PC-9 (cell line): ENCODE measurements at regions not wholly inside any gene's neighbourhood (a gene's known extent, or its start where the extent isn't known, plus 50 kb on each side); places are given as distances from the start of the nearest gene placed in this dataset.

ENCODE experiments used
- BruUV-seq: library from RNA; stranded (reverse); fragments of 400-500 nt; replicated peaks from 2 replicates; lab custom pipeline; 2021; lab: Mats Ljungman, UMichigan
- CTCF ChIA-PET: fragments of 300-600 bp; sonication (Branson Sonifier 250); formaldehyde crosslinking; loops from one replicate; lab custom pipeline; 2022; ENCODE audit warnings: antibody characterized with exemption; lab: Charles Lee
- POLR2A ChIA-PET: fragments of 300-600 bp; sonication (Branson Sonifier 250); formaldehyde crosslinking; loops from one replicate; lab custom pipeline; 2022; ENCODE audit warnings: antibody characterized with exemption; ENCODE audit not compliant: unreplicated experiment; lab: Charles Lee
- DNase-seq, 2 experiments: peaks; one replicate each; pipeline versions ENCODE4 v3.0.0 to v3.0.0-alpha.2; 2015 to 2022; ENCODE audit warnings: mixed read lengths in 1 of 2
- H2AFZ ChIP-seq: fragments of 200-600 bp; sonication (generic); 2 replicates; pipeline ENCODE4 v1.8.1; 2017; ENCODE audit warnings: antibody characterized with exemption
- H3F3A ChIP-seq: fragments of 200-600 bp; sonication (generic); 2 replicates; pipeline ENCODE4 v1.8.1; 2017; ENCODE audit warnings: antibody characterized with exemption, mild to moderate bottlenecking, low read depth; ENCODE audit not compliant: insufficient read depth
- H3K27ac ChIP-seq: fragments of 200-600 bp; sonication (generic); 2 replicates; pipeline ENCODE4 v1.6.1; 2016; ENCODE audit warnings: mixed run types
- H3K27me3 ChIP-seq: fragments of 200-600 bp; sonication (generic); 2 replicates; pipeline ENCODE4 v1.6.1; 2016; ENCODE audit warnings: low read depth, mixed run types; ENCODE audit not compliant: insufficient read depth
- H3K36me3 ChIP-seq: fragments of 200-600 bp; sonication (generic); 2 replicates; pipeline ENCODE4 v1.6.1; 2016; ENCODE audit warnings: low read depth, mixed run types
- H3K4me1 ChIP-seq: fragments of 200-600 bp; sonication (generic); replicated peaks from 2 replicates; pipeline ENCODE4 v1.6.1; 2016; ENCODE audit warnings: mixed run types; ENCODE audit not compliant: insufficient read depth
- H3K4me2 ChIP-seq: fragments of 200-600 bp; sonication (generic); 2 replicates; pipeline ENCODE4 v1.6.1; 2017; ENCODE audit warnings: mixed run types
- H3K4me3 ChIP-seq: fragments of 200-600 bp; sonication (generic); 2 replicates; pipeline ENCODE4 v1.6.1; 2016; ENCODE audit warnings: mixed run types
- H3K79me2 ChIP-seq: fragments of 200-600 bp; sonication (generic); 2 replicates; pipeline ENCODE4 v1.6.1; 2017; ENCODE audit warnings: low read depth, mixed run types
- H3K9me2 ChIP-seq: fragments of 200-600 bp; sonication (generic); 2 replicates; pipeline ENCODE4 v1.8.1; 2017; ENCODE audit warnings: mild to moderate bottlenecking; ENCODE audit not compliant: insufficient read depth
- H3K9me3 ChIP-seq: fragments of 200-600 bp; sonication (generic); 2 replicates; pipeline ENCODE4 v1.8.1; 2016; ENCODE audit warnings: low read depth; ENCODE audit not compliant: insufficient read depth
- H4K20me1 ChIP-seq: fragments of 200-600 bp; sonication (generic); 2 replicates; pipeline ENCODE4 v1.8.1; 2017; ENCODE audit not compliant: insufficient read depth
- CTCF ChIP-seq: fragments of 200-600 bp; sonication (generic); conservative IDR thresholded peaks from 2 replicates; pipeline ENCODE4 v1.6.1; 2017; ENCODE audit warnings: mixed run types, antibody characterized with exemption, mild to moderate bottlenecking, moderate library complexity
- EZH2 ChIP-seq: fragments of 200-600 bp; sonication (generic); IDR thresholded peaks from 2 replicates; pipeline ENCODE4 v1.8.0; 2017; ENCODE audit warnings: antibody characterized with exemption, low read depth
- intact Hi-C: fragments of 100-400 bp; cut with micrococcal nuclease; formaldehyde crosslinking; loops from one replicate; pipeline ENCODE4 v1.10.0; 2022; ENCODE audit not compliant: unreplicated experiment

- Histone ChIP-seq H3K4me1 (no peaks in the 10 kb centered on the region), H3F3A (no peaks in the 10 kb centered on the region), H4K20me1 (no peaks in the 10 kb centered on the region), H2AFZ (no peak overlapping the region), H3K9me3 (no peaks in the 10 kb centered on the region), H3K36me3 (no peaks in the 10 kb centered on the region), H3K4me2 (no peak overlapping the region), H3K27me3 (no peaks in the 10 kb centered on the region), H3K4me3 (no peak overlapping the region), H3K27ac (no peak overlapping the region), H3K79me2 (no peaks in the 10 kb centered on the region), H3K9me2 (no peaks in the 10 kb centered on the region)
- BruUV-seq = no TSS peak
- TF ChIP-seq CTCF = no peak
- intact Hi-C loops = no loop called here
- ChIA-PET CTCF (no interaction called here), POLR2A (no interaction called here)
- no peak for DNase-seq
These were observed 62.0 kb upstream of the HIVEP1 start for GRCh38 chr6:11950109-11950508.

GRCh38 chr6:11947575-11947974 is 64.5 kb upstream of the HIVEP1 start:
- Histone ChIP-seq H3K27ac (no peak overlapping the region), H3K4me1 (no peaks in the 10 kb centered on the region), H4K20me1 (no peaks in the 10 kb centered on the region), H3K36me3 (no peaks in the 10 kb centered on the region), H3K9me2 (no peaks in the 10 kb centered on the region), H3K79me2 (no peaks in the 10 kb centered on the region), H3K9me3 (no peaks in the 10 kb centered on the region), H3F3A (no peaks in the 10 kb centered on the region), H3K4me3 (no peak overlapping the region), H3K4me2 (no peak overlapping the region), H2AFZ (no peak overlapping the region), H3K27me3 (no peaks in the 10 kb centered on the region)
- DNase-seq = no peak
- intact Hi-C loops = no loop called here
- ChIA-PET CTCF (no interaction called here), POLR2A (no interaction called here)
- TF ChIP-seq CTCF = no peak
- TF ChIP-seq EZH2 = no peak
- BruUV-seq = no TSS peak

- no TSS peak for BruUV-seq
- Histone ChIP-seq H3K9me2 (no peaks in the 10 kb centered on the region), H3K36me3 (no peaks in the 10 kb centered on the region), H3F3A (no peaks in the 10 kb centered on the region), H4K20me1 (no peaks in the 10 kb centered on the region), H3K27me3 (no peaks in the 10 kb centered on the region), H3K4me2 (no peak overlapping the region), H2AFZ (no peak overlapping the region), H3K4me3 (no peak overlapping the region), H3K4me1 (no peaks in the 10 kb centered on the region), H3K79me2 (no peaks in the 10 kb centered on the region), H3K27ac (no peak overlapping the region), H3K9me3 (no peaks in the 10 kb centered on the region)
- POLR2A ChIA-PET = no interaction called here
- no peak for DNase-seq
- TF ChIP-seq EZH2 = no peak
- TF ChIP-seq CTCF = peak; percentile 40; the same call in 1 of the 2 replicates
- intact Hi-C loops = no loop called here
- CTCF ChIA-PET = no interaction called here
These were observed 65.0 kb upstream of the HIVEP1 start for GRCh38 chr6:11947063-11947462.
